CD4-positive, alpha-beta T cell treated with Interleukin-10 for 1 hour (primary cell): ENCODE measurements at regions not wholly inside any gene's neighbourhood (a gene's known extent, or its start where the extent isn't known, plus 50 kb on each side); places are given as distances from the start of the nearest gene placed in this dataset.

Experiments
- DNase-seq: peaks from one replicate; pipeline ENCODE4 v3.0.0-alpha.2; 2020

- DNase-seq: no peak
These were observed 728.6 kb downstream of the TRIML1 start for GRCh38 chr4:188867796-188868195.

DNA sequence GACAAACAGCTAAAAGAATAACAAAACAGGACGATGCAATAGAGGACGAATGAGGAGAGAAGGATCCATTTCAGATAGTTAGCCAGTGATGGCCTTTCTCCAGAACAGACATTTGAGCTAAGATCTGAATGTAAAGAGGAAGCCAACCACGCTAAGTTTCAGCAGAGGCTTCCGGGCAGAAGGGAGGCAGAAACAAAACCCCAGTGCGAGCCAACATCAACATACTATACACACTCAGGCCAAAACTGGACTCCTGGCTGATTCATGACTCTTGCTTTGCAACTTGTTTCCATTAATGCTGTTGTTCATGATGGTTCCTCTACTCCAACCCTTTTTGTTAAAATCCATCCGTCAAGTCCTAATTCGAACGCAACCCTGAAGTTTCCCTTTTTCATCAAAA lies 730.3 kb downstream of the TRIML1 start:
- no peak for DNase-seq

GRCh38 chr4:188872809-188873208 lies 733.6 kb downstream of the TRIML1 start:
- no peak for DNase-seq

DNA sequence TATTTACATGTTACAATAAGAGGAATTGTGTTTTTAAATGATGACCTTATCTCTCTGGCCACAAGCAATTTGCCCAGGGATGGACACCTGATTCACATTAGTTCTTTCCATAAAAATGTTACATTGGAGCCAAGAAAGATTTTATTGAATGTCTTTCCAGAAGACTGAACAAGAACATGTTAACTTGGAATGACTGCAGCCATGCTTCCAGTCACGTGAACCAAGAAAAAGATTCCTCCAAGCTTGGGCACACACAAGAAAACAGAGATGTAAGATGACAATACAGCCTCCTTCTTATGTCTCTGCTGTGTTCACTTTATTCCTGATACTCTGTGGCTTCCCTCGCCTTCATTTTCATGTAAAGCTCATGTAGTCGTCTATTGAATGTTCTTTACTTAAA lies 737.6 kb downstream of the TRIML1 start:
- DNase-seq: no peak

DNA sequence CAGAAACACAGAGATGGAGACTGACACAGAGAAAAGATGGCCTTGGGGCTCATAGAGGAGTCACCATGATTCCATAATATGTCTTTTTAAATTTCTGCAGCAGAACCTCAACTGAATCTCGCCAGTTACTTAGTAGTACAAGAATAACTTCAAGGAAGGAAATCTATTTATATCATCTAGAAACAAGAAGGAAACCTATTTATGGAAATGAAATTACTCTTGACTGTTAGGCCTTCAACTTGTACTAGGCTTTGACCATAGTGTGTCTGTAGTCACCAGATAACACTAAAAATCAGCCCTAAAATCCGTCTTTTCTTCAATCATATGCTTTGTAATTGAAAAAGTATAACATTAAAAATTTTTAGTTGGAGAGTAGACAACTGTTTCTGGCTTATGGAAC lies 740.4 kb downstream of the TRIML1 start:
- DNase-seq: no peak

DNA sequence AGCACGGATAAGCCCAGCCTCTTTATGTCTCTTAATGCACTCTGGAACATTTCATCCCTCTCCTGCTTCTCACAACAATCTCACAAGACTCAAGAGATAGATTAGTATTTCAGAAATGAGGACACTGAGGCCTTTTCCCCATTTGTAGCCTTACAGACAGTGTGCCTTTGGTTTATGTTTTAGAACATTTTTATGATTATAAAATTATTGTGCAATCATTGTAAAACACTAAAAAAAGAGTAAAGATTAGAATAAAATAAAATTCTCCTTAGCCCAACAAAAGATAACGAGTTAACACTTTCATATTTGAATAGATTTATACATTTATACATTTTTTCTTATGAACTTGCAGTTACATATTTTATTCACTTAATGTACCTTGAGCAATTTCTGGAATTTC lies 748.7 kb downstream of the TRIML1 start:
- DNase-seq: no peak

GRCh38 chr4:188892837-188893236 lies 753.6 kb downstream of the TRIML1 start:
- DNase-seq: no peak

GRCh38 chr4:188903986-188904385 lies 764.7 kb downstream of the TRIML1 start:
- DNase-seq: no peak

- no peak for DNase-seq
These were observed 765.4 kb downstream of the TRIML1 start for GRCh38 chr4:188904617-188905016.

- DNase-seq: no peak
These were observed 766.0 kb downstream of the TRIML1 start for GRCh38 chr4:188905248-188905647.

- DNase-seq: no peak
These were observed 772.0 kb downstream of the TRIML1 start for GRCh38 chr4:188911199-188911598.

GRCh38 chr4:188911707-188912106 lies 772.5 kb downstream of the TRIML1 start:
- no peak for DNase-seq

DNA sequence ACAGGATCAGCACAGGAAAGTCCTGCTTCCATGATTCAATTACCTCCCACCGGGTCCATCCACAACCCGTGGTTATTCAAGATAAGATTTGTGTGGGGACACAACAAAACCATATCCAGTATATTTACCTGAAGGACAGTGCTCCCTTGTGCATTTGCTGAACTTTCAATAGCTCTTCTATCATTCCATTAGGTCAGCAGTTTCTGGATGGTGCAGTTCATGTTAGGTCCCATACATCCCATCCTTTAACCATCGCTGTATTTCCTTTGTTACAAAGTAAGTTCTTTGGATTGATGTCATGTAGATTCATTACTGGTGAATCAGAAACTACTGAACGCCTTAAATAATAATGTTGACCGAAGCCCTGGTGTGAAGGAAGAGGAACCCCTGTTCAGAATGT lies 775.9 kb downstream of the TRIML1 start:
- no peak for DNase-seq

- DNase-seq: no peak
These were observed 779.5 kb downstream of the TRIML1 start for GRCh38 chr4:188918787-188919186.

GRCh38 chr4:188930822-188931221 lies 791.6 kb downstream of the TRIML1 start:
- peak; percentile 10 for DNase-seq

- DNase-seq: no peak
These were observed 795.2 kb downstream of the TRIML1 start for GRCh38 chr4:188934320-188934962.

GRCh38 chr4:188941524-188942119 lies 802.4 kb downstream of the TRIML1 start:
- no peak for DNase-seq

DNA sequence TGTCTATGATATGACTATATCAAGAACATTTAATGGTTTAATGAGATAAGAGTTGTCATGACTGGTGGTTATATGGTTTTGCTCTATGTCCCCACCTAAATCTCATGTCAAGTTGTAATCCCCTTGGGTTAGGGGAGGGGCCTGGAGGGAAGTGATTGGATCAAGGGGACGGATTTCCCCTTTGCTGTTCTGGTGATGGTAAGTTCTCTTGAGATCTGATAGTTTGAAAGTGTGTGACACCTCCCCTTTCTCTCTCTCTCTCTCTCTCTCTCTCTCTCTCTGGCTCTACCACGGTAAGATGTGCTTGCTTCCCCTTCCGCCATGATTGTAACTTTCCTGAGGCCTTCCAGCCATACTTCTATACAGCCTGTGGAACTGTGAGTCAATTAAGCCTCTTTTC lies 803.4 kb downstream of the TRIML1 start:
- no peak for DNase-seq

DNA sequence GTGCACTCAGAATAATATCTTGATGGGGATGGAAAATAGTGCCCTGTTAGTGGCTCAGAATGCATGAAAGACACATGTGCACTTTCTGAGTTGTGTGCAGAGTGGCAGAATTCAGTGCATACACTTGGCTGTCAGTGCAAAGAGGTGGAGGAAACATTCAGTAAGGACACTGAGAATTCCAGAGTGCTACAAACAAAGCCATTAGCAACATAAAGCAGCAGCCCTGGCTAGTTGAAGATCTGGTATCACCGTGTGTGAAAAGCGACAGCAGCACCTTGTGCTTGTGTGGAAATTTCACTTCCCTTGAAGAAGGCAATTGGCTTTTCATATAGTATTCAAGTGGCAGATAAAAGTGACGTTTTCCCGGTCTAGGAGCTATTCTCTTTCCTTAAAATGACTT lies 810.4 kb downstream of the TRIML1 start:
- DNase-seq: no peak

DNA sequence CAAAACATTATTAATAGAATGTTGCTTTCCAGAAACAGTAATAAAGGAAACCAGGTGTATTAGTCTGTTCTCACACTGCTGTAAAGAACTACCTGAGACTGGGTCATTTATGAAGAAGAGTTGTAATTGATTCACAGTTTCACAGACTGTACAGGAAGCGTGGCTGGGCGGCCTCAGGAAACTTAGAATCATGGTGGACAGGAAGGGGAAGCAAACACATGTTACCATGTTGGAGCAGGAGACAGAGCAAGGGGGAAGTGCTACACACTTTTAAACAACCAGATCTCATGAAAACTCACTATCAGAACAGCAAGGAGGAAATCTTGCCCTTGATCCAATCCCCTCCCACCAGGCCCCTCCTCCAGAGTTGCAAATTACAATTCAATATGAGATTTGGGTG lies 815.8 kb downstream of the TRIML1 start:
- no peak for DNase-seq

- no peak for DNase-seq
These were observed 817.3 kb downstream of the TRIML1 start for GRCh38 chr4:188956566-188956965.

- no peak for DNase-seq
These were observed 819.1 kb downstream of the TRIML1 start for GRCh38 chr4:188958346-188958745.

GRCh38 chr4:188959424-188959823 lies 820.2 kb downstream of the TRIML1 start:
- no peak for DNase-seq

GRCh38 chr4:188960411-188961093 lies 821.3 kb downstream of the TRIML1 start:
- DNase-seq: no peak

GRCh38 chr4:188971125-188971524 lies 831.9 kb downstream of the TRIML1 start:
- DNase-seq: no peak
